ENCODE measurements at regions not wholly inside any gene's neighbourhood (a gene's known extent, or its start where the extent isn't known, plus 50 kb on each side); places are given as distances from the start of the nearest gene placed in this dataset.
"Not testable (repeated sequence)": the region's sequence is repeated elsewhere in the genome, so short reads cannot be mapped to it uniquely, and the experiment has no call there.

GRCh38 chr11:134658481-134659225, 246.6 kb upstream of the B3GAT1 start:
- no peak for DNase-seq

- no peak for DNase-seq
Measured at GRCh38 chr11:134657631-134658030, 245.6 kb upstream of the B3GAT1 start.

- DNase-seq = no peak
Measured at GRCh38 chr11:134656861-134657540, 245.0 kb upstream of the B3GAT1 start.

GRCh38 chr11:134656086-134656840, 244.2 kb upstream of the B3GAT1 start:
- not testable (repeated sequence) for DNase-seq

GRCh38 chr11:134655189-134655989, 243.3 kb upstream of the B3GAT1 start:
- DNase-seq = no peak

- no peak for DNase-seq
Measured at GRCh38 chr11:134654161-134654915, 242.3 kb upstream of the B3GAT1 start.

- no peak for DNase-seq
Measured at GRCh38 chr11:134652586-134653255, 240.7 kb upstream of the B3GAT1 start.

- DNase-seq = no peak
Measured at GRCh38 chr11:134647066-134647743, 235.2 kb upstream of the B3GAT1 start.

- no peak for DNase-seq
Measured at GRCh38 chr11:134646561-134646960, 234.5 kb upstream of the B3GAT1 start.

- DNase-seq = no peak
Measured at GRCh38 chr11:134645576-134645975, 233.5 kb upstream of the B3GAT1 start.

- peak; percentile 5 for DNase-seq
Measured at GRCh38 chr11:134644476-134645456, 232.7 kb upstream of the B3GAT1 start.

- DNase-seq = no peak
Measured at GRCh38 chr11:134643115-134644012, 231.3 kb upstream of the B3GAT1 start.

- no peak for DNase-seq
Measured at GRCh38 chr11:134642206-134642605, 230.2 kb upstream of the B3GAT1 start.

- DNase-seq = no peak
Measured at GRCh38 chr11:134640971-134641968, 229.2 kb upstream of the B3GAT1 start.

GRCh38 chr11:134640536-134640935, 228.5 kb upstream of the B3GAT1 start:
- DNase-seq = no peak

- no peak for DNase-seq
Measured at GRCh38 chr11:134639586-134640330, 227.7 kb upstream of the B3GAT1 start.
